ENCODE measurements at regions not wholly inside any gene's neighbourhood (a gene's known extent, or its start where the extent isn't known, plus 50 kb on each side); places are given as distances from the start of the nearest gene placed in this dataset.

GRCh38 chr1:30319765-30320580 lies 403.4 kb downstream of the MATN1 start:
- no peak for DNase-seq (ENCODE audit: low read depth, low spot score)

GRCh38 chr1:30318864-30319718 lies 404.3 kb downstream of the MATN1 start:
- no peak for DNase-seq (ENCODE audit: low read depth, low spot score)

GRCh38 chr1:30318413-30318812 lies 405.0 kb downstream of the MATN1 start:
- DNase-seq (ENCODE audit: low read depth, low spot score) = no peak

DNA sequence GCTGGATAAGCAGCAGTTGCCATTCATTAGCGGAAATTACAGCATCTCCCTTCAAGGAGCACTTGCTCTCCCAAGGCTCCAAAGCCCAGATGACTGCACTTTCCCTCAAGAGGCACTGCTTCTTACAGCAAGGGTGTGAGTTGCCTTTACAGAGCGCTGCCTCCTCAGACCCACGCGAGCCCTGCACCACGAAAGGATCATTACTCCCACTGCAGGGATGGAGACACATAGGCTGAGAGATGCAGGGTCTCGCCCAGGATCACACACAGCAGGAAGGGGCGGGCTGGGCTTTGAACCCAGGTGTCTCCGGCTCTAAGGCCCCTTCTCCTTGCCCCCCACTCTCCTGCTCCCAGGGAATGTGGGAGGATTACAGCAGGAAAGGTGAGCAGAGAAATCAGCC lies 405.5 kb downstream of the MATN1 start:
- no peak for DNase-seq (ENCODE audit: low read depth, low spot score)

DNA sequence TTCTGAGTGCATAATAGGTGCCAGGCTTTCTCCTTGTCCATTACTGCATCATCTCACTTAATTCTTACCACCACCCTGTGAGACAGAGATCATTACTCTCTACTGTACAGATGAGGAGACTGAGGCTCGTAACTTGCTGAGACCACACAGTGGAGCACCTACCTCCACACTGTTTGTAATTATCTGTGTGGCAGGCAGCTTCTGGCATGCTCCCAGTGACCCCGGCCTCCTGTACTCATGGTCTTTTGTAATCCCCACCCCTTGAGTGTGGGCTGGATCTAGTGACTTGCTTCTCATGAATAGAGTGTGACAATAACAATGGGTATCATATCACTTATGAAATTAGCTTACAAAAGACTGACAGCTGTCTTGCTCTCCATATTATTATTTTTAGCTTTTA lies 407.3 kb downstream of the MATN1 start:
- no peak for DNase-seq (ENCODE audit: low read depth, low spot score)

DNA sequence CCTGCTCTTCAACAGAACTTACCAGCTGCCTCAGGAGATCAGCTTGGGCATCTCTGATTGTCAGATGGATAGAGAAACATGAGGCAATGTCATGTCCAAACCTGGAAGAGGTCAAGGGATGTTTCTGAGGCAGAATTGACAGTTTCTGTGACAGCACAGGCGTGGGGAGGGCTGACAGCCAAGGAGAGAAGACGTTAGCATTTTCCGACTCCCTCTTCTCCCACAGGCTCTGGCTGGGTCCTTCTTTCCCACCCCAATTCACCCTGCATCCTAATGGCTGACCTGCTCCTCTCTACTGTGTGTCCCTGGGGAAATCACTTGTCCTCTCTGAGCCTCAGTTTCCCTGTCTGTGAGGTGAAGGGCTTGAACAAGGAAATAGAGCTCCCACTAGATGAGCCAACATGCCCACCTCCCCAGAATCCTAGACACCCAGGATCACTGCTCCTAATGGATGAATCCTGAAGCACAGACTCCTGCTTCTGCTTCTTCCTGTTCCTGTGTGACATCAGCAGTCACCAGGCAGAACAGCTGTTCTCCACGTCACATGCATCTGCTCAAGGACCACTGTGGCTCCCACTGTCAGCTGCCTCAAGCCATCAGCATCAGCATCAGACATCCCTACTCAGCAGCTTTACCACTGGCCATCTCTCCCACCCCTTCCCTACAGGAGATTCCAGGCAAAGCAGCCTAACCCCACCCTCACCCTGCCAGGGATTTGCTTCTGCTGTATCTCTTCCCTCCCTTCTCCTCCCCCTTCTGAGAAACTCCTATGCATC lies 408.0 kb downstream of the MATN1 start:
- DNase-seq (ENCODE audit: low read depth, low spot score) = no peak

DNA sequence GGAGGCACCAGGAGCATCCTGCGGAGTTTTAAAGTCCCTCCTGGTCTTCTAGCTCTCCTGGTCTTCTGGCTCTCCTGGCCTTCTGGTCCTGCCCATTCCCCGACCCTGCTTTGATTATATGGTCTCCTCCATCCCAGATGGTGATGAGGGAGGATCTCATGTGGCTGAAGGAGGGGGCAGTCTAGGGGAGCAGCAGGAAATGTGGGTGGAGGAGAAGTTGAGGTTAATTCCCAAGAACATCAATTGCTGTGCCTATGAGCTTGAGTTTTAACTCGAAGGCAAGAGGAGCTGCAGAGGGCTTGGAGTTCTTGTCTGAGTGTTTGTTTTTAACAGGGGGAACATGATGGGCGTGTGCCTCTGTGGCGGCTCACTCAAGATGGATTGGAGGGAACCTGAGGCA lies 408.8 kb downstream of the MATN1 start:
- DNase-seq (ENCODE audit: low read depth, low spot score) = no peak

DNA sequence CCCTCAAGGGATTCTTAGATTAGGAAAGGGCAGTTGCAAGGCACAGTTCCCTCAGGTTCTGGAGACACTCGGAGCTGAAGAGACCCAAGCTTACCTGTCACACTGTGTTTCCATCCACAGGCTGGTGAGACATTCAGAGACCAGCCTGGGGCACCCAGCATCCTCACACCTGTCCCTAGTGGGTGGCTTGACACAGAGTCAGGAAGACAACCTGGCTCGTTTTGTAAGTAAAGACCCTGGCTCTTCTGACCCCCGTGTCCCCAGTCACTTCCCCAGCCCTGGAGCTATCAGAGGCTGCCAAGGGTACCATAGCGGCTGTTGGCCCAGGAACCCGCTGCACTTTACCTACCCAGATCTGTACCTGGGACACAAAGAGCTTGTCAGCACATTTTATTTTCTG lies 409.8 kb downstream of the MATN1 start:
- no peak for DNase-seq (ENCODE audit: low read depth, low spot score)

GRCh38 chr1:30313176-30313575 lies 410.2 kb downstream of the MATN1 start:
- no peak for DNase-seq (ENCODE audit: low read depth, low spot score)

DNA sequence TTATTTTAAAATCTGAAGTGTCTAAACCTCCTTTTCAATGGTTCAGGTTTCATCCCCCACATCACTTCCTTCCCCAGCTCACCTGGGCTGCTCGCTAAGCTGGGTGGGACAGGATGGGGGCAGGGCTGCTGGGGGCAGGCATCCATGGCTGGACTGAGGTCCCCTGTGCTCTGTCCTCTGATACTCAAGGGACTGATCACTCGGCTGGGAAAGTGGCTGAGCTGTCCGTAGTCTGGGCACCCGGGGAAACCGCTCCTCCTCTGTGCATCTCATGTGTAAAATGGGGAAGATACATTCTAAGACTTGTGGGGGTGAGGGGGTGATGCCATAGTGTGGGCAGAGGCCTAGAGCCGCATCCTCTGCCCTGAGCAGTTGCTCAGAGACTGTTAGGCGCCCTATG lies 411.2 kb downstream of the MATN1 start:
- DNase-seq (ENCODE audit: low read depth, low spot score) = no peak

- no peak for DNase-seq (ENCODE audit: low read depth, low spot score)
Observed at GRCh38 chr1:30311749-30312148, 411.6 kb downstream of the MATN1 start.

DNA sequence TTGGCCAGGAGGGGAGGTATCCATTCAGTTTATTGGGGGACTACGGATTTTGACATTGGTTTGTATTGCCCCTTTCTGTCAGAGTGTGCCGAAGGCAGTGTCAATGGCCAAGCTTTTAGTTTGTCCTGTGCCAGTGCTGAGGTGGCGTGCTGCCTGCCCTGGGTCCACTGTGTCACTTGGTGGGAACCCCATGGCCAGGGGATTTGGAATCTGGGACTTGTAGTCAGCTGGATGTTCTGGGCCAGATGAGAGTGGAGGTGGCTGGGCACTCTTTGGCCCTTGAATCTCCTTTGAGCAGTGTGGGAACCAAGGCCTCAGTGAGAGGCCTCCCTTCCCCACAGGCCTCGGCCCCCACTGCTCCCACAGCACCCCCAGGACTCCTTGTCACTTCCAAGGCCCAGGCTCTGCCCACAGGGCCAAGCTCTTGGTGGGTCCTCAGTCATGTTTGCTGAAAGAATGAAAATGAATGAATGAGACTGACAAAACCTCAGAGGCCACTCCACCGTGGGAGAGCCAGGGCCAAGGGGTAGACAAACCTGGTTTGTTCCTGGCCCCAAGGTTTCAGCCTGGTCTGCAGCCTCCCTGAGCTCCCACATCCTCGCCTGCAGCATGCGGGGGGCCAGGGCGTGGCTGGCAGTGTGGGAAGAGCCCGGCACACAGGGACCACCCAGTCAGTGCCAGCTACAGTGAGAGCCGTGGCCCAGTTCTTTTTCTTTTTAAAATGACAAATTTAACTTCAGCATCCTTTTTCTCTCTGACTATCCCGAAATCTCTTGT lies 412.2 kb downstream of the MATN1 start:
- no peak for DNase-seq (ENCODE audit: low read depth, low spot score)

DNA sequence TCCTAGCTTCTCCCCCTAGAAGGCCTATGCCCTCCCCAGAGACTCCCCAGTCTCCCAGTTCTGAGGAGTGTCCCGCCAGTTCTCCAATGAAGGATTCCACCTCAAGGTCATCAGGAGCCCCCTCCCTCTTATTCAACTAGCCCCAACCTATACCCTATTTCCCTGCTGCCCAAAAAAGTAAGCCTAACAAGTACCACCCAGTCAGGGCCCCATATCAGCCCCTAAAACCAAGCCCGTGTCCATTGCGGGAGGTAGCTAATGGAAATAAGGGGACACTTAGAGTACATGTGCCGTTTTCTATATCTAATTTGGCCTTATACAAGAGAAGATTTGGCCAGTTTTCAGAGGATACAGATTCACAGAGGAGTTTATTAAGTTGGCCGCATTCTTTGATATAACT lies 416.2 kb downstream of the MATN1 start:
- DNase-seq (ENCODE audit: low read depth, low spot score) = no peak

GRCh38 chr1:30305519-30305918 lies 417.9 kb downstream of the MATN1 start:
- no peak for DNase-seq (ENCODE audit: low read depth, low spot score)

- no peak for DNase-seq (ENCODE audit: low read depth, low spot score)
Observed at GRCh38 chr1:30305061-30305460, 418.3 kb downstream of the MATN1 start.

DNA sequence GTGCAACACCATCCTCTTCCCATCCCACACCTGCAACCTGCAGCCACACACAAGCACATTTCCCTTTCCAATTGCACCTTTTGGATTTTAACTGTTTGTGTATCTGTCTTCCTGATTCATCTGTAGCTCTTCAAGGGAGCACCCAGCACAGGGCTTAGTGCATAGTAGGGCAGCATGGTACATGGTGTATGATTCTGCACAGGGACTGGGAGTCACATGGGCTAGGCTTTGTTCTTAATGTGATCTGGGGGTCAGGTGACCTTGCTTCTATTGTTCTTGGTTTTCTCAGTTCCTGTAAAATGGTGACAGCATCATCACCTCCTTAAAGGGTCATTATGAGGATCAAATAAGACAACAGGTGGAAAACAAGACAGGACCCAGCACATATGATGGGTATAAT lies 419.3 kb downstream of the MATN1 start:
- no peak for DNase-seq (ENCODE audit: low read depth, low spot score)

- no peak for DNase-seq (ENCODE audit: low read depth, low spot score)
Observed at GRCh38 chr1:30303387-30303786, 420.0 kb downstream of the MATN1 start.

GRCh38 chr1:30302858-30303257 lies 420.5 kb downstream of the MATN1 start:
- DNase-seq (ENCODE audit: low read depth, low spot score) = no peak

- no peak for DNase-seq (ENCODE audit: low read depth, low spot score)
Observed at GRCh38 chr1:30300669-30301068, 422.7 kb downstream of the MATN1 start.

DNA sequence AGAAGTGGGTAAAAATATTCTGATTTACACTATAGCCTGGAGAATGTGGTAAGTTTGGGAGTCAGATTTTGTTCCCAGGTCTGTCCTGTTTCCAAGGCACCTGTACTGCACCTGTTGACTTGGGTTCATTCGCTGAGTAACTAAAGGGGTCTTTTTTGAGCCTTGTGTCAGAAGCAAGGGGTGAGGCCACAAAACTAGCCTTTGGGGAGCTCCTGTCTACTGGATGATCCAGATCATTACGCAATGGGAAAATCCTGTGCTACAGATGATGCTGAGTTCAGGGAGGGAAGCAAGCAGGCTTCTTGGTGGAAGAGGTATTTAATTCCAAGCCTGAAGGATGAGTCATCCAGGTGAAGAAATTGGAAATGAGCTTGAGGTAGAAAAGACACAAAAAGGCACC lies 424.0 kb downstream of the MATN1 start:
- no peak for DNase-seq (ENCODE audit: low read depth, low spot score)

- no peak for DNase-seq (ENCODE audit: low read depth, low spot score)
Observed at GRCh38 chr1:30295674-30296073, 427.7 kb downstream of the MATN1 start.

Measured in iPS DF 19.7 (cell line).